B cell (primary cell): ENCODE measurements at regions not wholly inside any gene's neighbourhood (a gene's known extent, or its start where the extent isn't known, plus 50 kb on each side); places are given as distances from the start of the nearest gene placed in this dataset.

Experiments
- ATAC-seq: fragments of 200-7000 bp; cut with Tn5 transposase; one replicate; pipeline ENCODE4 v1.10.0; 2021; ENCODE audit warnings: low read depth, mild to moderate bottlenecking, moderate number of reproducible peaks, moderate library complexity
- CTCF ChIA-PET: fragments of 350-600 bp; sonication (Branson Sonifier 250); formaldehyde crosslinking; loops from one replicate; lab custom pipeline; 2021; ENCODE audit warnings: antibody characterized with exemption, inconsistent platforms; lab: Charles Lee
- POLR2A ChIA-PET: fragments of 350-600 bp; sonication (Branson Sonifier 250); formaldehyde crosslinking; loops from one replicate; lab custom pipeline; 2021; ENCODE audit warnings: antibody characterized with exemption; lab: Charles Lee
- DNase-seq: peaks from one replicate; pipeline ENCODE4 v3.0.0; 2013
- H2AFZ ChIP-seq: 2 replicates; pipeline ENCODE4 v1.6.1; 2012; ENCODE audit warnings: mild to moderate bottlenecking, low read depth, low read length; ENCODE audit not compliant: insufficient read depth, poor library complexity, severe bottlenecking
- H3K27ac ChIP-seq, 2 donors: 1 replicate in 1 of 2; 2 replicates in 1 of 2; pipeline ENCODE4 v1.5.1; 2012 to 2013; ENCODE audit warnings: low read length in 2 of 2, mild to moderate bottlenecking in 2 of 2, moderate library complexity in 1 of 2
- H3K27me3 ChIP-seq, 4 experiments: fragments of 200-600 bp in 1 of 4; sonication (generic) in 1 of 4; replicated peaks in 1 of 4; 1 replicate in 2 of 4; 2 replicates in 2 of 4; pipeline versions ENCODE4 v1.6.1 to v1.7.0; 2013 to 2016; ENCODE audit warnings: low read length in 3 of 4, mild to moderate bottlenecking in 2 of 4, mixed read lengths in 1 of 4, moderate library complexity in 1 of 4; ENCODE audit not compliant: insufficient read depth in 4 of 4, control insufficient read depth in 3 of 4; ENCODE audit errors: control extremely low read depth in 1 of 4
- H3K36me3 ChIP-seq, 2 experiments: replicated peaks in 1 of 2; 1 replicate in 1 of 2; 2 replicates in 1 of 2; pipeline versions ENCODE4 v1.6.1 to v1.7.1; 2013; ENCODE audit warnings: low read length in 1 of 2; ENCODE audit not compliant: insufficient read depth in 2 of 2, control insufficient read depth in 1 of 2; ENCODE audit errors: control extremely low read depth in 1 of 2, extremely low read depth in 1 of 2
- H3K4me1 ChIP-seq, 2 donors: fragments of 200-600 bp in 1 of 2; sonication (generic) in 1 of 2; 1 replicate in 1 of 2; 2 replicates in 1 of 2; pipeline versions ENCODE4 v1.5.1 to v1.6.1; 2013 to 2017; ENCODE audit warnings: low read length in 2 of 2; ENCODE audit not compliant: control insufficient read depth in 2 of 2, insufficient read depth in 2 of 2
- H3K4me2 ChIP-seq: replicated peaks from 2 replicates; pipeline ENCODE3; 2012; ENCODE audit warnings: mild to moderate bottlenecking, low read depth, low read length; ENCODE audit not compliant: poor library complexity, severe bottlenecking
- H3K4me3 ChIP-seq, 5 experiments: fragments of 200-600 bp in 1 of 5; sonication (generic) in 1 of 5; 1 replicate in 3 of 5; 2 replicates in 2 of 5; pipeline versions ENCODE4 v1.5.1 to v1.7.0; 2011 to 2016; ENCODE audit warnings: low read length in 4 of 5, mild to moderate bottlenecking in 4 of 5, low read depth in 2 of 5, control low read depth in 1 of 5, moderate library complexity in 1 of 5; ENCODE audit not compliant: insufficient read depth in 1 of 5; ENCODE audit errors: control extremely low read depth in 1 of 5, extremely low read depth in 1 of 5
- H3K79me2 ChIP-seq: fragments of 200-600 bp; sonication (generic); one replicate; pipeline ENCODE4 v1.6.0; 2016; ENCODE audit warnings: low read length; ENCODE audit not compliant: control insufficient read depth, insufficient read depth
- H3K9ac ChIP-seq: fragments of 200-600 bp; sonication (generic); 2 replicates; pipeline ENCODE4 v1.6.1; 2017; ENCODE audit warnings: mild to moderate bottlenecking, low read length, moderate library complexity
- H3K9me3 ChIP-seq, 3 donors: one replicate each; pipeline versions ENCODE4 v1.6.1 to v1.7.1; 2013; ENCODE audit warnings: low read length in 2 of 3; ENCODE audit not compliant: control insufficient read depth in 2 of 3, insufficient read depth in 1 of 3; ENCODE audit errors: control extremely low read depth in 1 of 3
- H4K20me1 ChIP-seq: 2 replicates; pipeline ENCODE4 v1.6.0; 2012; ENCODE audit warnings: mild to moderate bottlenecking, low read length; ENCODE audit not compliant: insufficient read depth, control insufficient read depth, poor library complexity, severe bottlenecking
- H3K27ac Mint-ChIP-seq: one replicate; pipeline ENCODE4 v1.8.0; 2021; ENCODE audit warnings: mixed read lengths
- H3K27me3 Mint-ChIP-seq: one replicate; pipeline ENCODE4 v1.8.0; 2021; ENCODE audit warnings: mixed read lengths
- H3K4me1 Mint-ChIP-seq: one replicate; pipeline ENCODE4 v1.8.0; 2021; ENCODE audit warnings: mixed read lengths
- H3K4me3 Mint-ChIP-seq: one replicate; pipeline ENCODE4 v1.8.0; 2021; ENCODE audit warnings: mixed read lengths
- H3K9me3 Mint-ChIP-seq: one replicate; pipeline ENCODE4 v1.8.0; 2022; ENCODE audit warnings: mixed read lengths; ENCODE audit not compliant: insufficient read depth
- CTCF ChIP-seq: fragments of 200-600 bp; IDR thresholded peaks from one replicate; pipeline ENCODE4 v1.8.0; 2022; ENCODE audit warnings: antibody characterized with exemption, mild to moderate bottlenecking
- EZH2 ChIP-seq: IDR thresholded peaks from 2 replicates; pipeline ENCODE4 v1.6.1; 2012; ENCODE audit warnings: borderline replicate concordance, low read depth, mild to moderate bottlenecking, moderate library complexity, low read length; ENCODE audit not compliant: insufficient read depth, poor library complexity, severe bottlenecking
- WGBS: methylation state at CpG from one replicate; pipeline ENCODE4 v1.1.5; 2013; ENCODE audit warnings: missing lambda C conversion rate; ENCODE audit not compliant: insufficient coverage; 5-methylcytosine and 5-hydroxymethylcytosine counted together
- intact Hi-C: fragments of 100-400 bp; cut with micrococcal nuclease; formaldehyde crosslinking; loops from one replicate; pipeline ENCODE4 v1.10.0; 2022

GRCh38 chr2:234331566-234331965 lies 165.3 kb downstream of the ARL4C start:
- Mint-ChIP-seq H3K27me3 (peaks cover 25% of the 10 kb centered on the region), H3K9me3 (no peaks in the 10 kb centered on the region), H3K27ac (no peak overlapping the region), H3K4me1 (peaks cover 16% of the 10 kb centered on the region), H3K4me3 (no peak overlapping the region)
- CTCF ChIA-PET, result interaction anchor here (1.1 to 1.7 kb wide), 2 partner anchors 11 to 101 kb away, joined by 3 read pairs; no protein-coding TSS in a partner anchor
- H4K20me1 ChIP-seq, result no peaks in the 10 kb centered on the region
- H3K4me1 ChIP-seq, result peaks cover 6 to 11% of the 10 kb centered on the region in 2 donors
- POLR2A ChIA-PET, result no interaction called here
- H3K9me3 ChIP-seq, result no peaks in the 10 kb centered on the region
- H3K27ac ChIP-seq, result no peak overlapping the region
- TF ChIP-seq EZH2, result no peak
- TF ChIP-seq CTCF, result no peak
- H3K36me3 ChIP-seq, result no peaks in the 10 kb centered on the region
- H3K9ac ChIP-seq, result no peak overlapping the region
- intact Hi-C loops, result no loop called here
- H3K4me3 ChIP-seq, result no peak overlapping the region
- H3K4me2 ChIP-seq, result no peak overlapping the region
- no peak for DNase-seq
- no peak overlapping the region for H2AFZ ChIP-seq
- peaks cover 0 to 30% (median 0%) of the 10 kb centered on the region in 4 experiments for H3K27me3 ChIP-seq
- no peaks in the 10 kb centered on the region for H3K79me2 ChIP-seq
- no peak for ATAC-seq
- 55% methylated on average over 3 of the region's 5 CpGs for WGBS

GRCh38 chr2:234330902-234331301 lies 166.0 kb downstream of the ARL4C start:
- TF ChIP-seq EZH2, result no peak
- intact Hi-C loops, result no loop called here
- H3K9ac ChIP-seq, result no peak overlapping the region
- Mint-ChIP-seq H3K27ac (no peak overlapping the region), H3K4me1 (peaks cover 13% of the 10 kb centered on the region), H3K4me3 (no peak overlapping the region), H3K27me3 (peaks cover 19% of the 10 kb centered on the region), H3K9me3 (no peaks in the 10 kb centered on the region)
- ChIA-PET POLR2A (no interaction called here), CTCF (interaction anchor here (1.1 to 1.7 kb wide), 2 partner anchors 11 to 102 kb away, joined by 3 read pairs; no protein-coding TSS in a partner anchor)
- no peak overlapping the region for H2AFZ ChIP-seq
- H4K20me1 ChIP-seq, result no peaks in the 10 kb centered on the region
- WGBS, result 94% methylated on average over 5 of the region's 5 CpGs
- H3K4me2 ChIP-seq, result no peak overlapping the region
- peaks cover 0 to 24% (median 0%) of the 10 kb centered on the region in 4 experiments for H3K27me3 ChIP-seq
- peaks cover 3 to 9% of the 10 kb centered on the region in 2 donors for H3K4me1 ChIP-seq
- no peak overlapping the region for H3K4me3 ChIP-seq
- DNase-seq (no peak), ATAC-seq (no peak)
- H3K27ac ChIP-seq, result no peak overlapping the region
- no peaks in the 10 kb centered on the region for H3K79me2 ChIP-seq
- no peaks in the 10 kb centered on the region for H3K36me3 ChIP-seq
- H3K9me3 ChIP-seq, result no peaks in the 10 kb centered on the region
